Middle frontal gyrus (tissue), 1 donor: ENCODE measurements at regions not wholly inside any gene's neighbourhood (a gene's known extent, or its start where the extent isn't known, plus 50 kb on each side); places are given as distances from the start of the nearest gene placed in this dataset.

Experiments
- DNase-seq: peaks from one replicate; pipeline ENCODE4 v3.0.0-alpha.2; 2015; ENCODE audit warnings: low spot score; ENCODE audit errors: extremely low spot score

DNA sequence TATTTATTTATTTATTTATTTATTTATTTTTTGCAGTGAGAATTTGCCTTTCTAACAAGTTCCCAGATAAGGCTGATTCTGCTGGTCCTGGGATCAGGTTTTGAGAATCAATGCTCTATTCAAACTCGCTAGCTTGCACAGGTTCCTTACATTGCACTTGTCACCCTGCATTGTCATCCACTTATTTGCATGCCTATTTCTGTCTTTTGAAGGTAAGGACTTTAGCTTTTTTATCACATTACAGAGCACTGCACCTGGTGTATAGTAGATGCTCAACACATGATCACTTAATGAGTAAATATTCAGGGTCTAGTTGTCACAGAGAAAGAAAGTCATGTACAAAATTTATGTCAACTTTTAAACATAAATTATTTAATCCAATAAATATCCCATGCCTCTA is 219.7 kb upstream of the BTG1 start:
- no peak for DNase-seq

DNA sequence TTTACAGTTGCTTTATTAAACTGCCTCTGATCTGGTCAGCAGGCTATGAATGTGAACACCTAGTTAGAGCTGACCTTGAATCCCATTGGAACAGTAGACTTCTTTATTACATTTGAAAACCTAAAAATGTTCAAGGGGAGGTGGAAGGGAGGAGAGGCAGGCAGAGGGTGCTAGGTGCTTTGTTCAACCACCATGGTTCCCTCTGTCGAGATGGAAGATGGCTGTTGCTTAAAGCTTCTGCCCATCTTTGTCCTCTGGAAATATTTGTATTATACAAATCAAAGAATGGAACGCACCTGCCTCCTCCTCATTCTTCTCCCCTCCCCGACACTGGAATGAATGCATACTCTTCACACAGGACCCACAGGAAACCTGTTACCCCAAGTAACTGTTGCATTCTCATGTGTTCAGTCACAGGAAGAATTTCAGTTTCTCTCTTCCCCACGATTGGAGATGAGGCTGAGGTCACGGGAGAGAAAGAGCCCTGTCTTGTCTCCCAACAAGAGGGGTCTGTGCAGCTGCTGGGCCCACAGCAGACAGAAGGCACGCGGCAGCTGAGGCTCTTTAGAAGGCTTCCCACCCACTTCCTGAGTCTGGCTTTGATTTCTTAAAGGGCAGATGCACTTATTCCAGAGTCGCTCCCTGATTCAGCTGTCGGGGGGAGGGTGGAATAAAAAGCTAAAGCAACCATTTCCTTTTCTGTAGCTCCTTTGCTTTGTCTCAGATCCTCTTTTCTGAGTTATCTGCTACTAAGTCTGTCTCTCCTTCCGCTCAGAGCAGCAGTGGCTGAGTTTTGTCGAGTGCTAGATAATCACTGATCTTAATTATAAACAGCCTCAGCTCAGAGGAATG is 217.9 kb upstream of the BTG1 start:
- DNase-seq = no peak

DNA sequence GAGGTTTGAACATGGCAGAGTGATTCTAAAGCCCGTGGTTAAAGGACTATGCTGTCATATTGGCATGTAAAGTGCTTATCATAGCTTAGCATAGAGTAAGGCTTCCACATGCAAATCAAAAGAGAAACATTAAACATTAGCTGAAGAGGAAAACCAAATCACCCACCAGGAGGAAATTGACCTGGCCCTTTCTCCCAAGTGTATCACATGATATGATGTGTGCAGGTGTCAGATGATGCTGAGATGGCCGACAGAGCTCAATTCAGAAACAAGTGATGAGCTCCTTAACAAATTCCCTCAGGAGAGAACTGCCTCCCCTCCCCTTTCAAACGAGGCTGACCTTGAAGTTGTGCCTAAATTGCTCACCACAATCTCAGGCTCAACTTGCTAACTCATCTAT is 217.1 kb upstream of the BTG1 start:
- DNase-seq = no peak

DNA sequence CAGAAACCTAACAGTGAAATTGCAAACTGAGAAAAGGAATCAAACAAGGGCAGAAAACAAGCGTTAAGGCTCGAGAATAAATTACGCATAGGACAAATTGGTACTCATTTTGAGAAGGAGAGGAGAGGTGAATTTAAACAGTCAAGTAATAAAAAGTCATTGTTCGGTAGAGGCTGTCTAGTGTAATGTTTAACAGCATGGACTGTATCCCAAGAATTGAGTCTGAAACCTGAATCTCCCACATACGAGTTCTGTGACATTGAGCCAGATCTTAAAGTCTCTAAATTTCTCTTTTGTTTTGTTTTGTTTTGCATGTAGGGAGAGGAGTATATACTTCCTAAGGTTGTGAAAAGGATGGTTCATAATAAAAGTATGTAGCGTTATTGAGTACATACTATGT is 216.5 kb upstream of the BTG1 start:
- no peak for DNase-seq

DNA sequence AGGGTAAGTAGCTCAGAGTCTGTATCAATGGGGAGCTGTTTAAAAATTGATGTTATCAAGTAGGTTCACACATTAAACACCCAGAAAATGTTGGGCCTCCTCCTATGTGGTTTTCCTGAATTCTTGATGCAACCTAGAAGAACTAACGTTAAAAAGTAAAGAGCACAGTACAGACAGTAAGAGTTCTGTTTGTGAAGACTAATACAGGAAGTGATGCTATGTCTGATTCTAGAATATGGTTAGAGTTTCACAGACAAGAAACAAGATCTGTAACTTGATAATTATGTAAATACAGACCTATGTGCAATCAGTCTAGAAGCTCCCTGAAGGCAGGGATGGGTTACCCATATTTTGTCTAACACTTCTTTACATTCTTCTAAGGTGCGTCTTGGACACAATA is 214.9 kb upstream of the BTG1 start:
- no peak for DNase-seq

DNA sequence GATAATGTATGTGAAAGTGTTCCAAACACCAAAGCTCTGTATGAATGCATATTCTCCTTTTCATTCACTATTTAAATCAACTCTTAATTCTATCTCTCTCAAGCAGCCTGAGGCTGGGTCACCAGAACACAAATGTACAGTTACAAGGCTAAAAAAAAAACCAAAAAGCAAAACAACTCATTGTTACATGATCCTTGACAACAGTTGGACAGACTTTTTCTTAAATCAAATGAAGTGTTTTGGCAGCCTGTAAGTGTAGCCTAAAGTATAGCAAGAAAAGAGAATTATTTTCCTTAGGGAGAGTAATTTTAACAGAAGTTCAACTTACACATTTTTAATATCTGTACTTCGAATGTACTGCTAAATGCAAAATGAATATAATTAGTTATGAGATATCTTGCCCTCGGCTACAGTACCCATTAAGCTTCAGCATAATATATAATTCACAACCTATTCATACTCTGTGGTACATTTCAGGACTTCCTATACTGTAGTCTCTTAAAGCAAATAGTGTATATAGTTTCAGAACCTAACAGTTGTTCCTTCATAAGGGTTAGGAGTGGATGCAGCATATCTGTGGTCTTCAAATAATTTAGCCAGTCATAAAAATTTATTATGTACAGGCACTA is 214.0 kb upstream of the BTG1 start:
- no peak for DNase-seq

DNA sequence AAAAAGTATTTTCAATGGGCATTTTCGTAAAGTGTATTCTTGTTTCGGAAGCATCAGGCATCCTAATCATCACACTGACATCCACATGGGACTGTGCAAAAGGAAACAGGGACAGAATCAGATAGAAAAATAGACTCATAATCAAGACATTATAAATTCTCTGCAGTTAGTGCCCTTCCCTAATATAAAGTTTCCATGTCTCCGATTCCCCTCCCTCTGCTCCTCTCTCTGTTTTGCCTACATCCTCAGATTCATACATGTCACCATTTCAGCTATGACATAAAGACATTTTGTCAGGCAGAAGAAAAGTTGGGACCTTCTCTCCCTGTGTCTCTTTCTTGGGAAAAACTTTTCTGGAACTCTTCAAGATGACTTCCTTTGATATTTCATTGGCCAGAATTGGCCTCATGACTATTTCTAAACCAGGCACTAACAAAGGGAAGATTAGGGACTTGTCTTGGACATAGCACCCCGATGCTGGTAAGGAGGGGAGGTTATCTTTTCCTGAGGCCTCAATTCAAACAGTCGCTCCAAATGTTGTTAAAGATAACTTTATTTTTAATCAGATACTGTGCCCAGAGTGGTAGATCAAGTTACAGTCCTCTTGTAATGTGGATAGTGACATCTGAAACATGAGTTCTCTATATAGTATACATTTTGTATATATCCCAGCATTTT is 212.1 kb upstream of the BTG1 start:
- no peak for DNase-seq

DNA sequence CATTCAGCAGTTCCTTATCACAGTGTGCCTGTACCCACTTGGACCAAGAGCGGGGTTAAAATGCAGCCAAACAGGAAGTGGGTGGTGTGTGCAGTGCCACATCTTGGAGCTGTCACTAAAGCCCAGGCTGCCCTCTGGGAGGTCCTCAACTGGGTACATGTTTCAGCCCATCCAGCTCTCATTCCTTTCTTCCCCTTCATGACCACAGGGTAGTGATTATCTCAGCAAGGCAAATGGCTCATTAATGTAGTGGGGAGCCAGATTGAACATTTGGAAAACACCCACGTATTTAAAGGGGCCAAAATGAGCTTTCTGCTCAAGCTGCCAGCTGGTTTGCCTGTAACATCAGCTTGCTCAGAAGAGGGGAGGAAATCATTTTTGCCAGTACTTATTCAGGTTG is 210.8 kb upstream of the BTG1 start:
- no peak for DNase-seq

DNA sequence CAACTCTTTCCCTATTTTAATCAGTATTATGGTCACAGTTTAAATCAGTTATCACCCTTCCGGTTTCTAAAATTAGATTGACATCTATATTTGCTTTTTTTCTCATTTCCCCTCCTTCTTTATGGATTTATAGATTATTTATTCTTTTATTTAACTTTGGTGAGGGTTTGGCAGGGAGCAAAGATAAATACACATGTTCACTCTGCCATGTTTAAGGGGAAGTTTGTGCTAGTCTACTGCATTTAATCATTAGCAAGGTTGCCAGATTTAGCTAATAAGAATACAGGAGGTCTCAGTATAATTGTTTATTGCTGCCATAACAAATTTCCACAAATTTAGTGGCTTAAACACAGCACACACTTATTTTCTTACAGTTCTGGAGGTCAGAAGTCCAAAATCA is 204.0 kb upstream of the BTG1 start:
- no peak for DNase-seq

DNA sequence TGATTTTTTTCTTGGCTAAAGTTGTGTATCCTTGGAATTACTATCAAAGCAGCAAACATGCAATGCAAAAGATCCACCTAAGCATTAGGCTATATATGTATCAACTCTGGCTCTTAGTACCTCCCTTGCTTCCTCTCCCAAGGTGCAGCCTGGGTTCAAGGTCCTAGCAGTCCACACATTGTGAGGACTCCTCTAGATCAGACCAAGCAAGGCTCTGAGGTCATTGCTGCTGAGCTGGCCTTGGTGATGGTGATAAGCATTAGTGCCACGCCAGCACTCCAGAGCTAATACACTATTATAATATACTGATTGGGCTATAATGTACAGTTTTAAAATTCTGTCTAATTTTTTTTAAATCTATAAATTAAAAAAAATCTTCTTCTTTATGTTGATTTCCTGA is 196.9 kb upstream of the BTG1 start:
- no peak for DNase-seq

DNA sequence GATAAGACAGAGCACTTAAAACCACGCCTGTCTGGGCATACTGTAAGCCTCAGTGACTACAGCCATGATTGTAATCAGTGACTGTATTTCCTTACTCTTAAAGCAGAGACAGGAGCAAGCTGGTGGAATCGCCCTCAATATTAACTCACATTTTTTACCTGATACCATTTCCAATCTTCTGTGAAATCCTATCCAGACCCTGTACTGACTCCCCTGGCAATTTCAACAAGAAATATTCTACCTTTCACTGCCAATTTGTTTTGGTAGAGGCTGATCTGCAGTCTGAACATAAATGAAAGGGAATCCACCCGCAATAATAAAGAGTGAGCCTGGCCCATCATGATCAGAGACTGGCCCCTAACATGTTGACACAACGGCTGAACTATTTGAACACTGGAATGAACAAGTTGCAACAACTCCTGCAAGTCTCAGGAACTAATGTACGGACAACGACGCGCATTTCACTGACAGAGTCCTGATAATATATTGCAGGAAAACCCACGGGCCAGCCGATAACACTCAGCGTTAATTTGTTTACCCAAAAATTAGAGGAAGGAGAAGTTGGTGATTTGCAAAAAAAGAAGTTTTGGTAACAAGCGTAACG is 195.5 kb upstream of the BTG1 start:
- DNase-seq = no peak

DNA sequence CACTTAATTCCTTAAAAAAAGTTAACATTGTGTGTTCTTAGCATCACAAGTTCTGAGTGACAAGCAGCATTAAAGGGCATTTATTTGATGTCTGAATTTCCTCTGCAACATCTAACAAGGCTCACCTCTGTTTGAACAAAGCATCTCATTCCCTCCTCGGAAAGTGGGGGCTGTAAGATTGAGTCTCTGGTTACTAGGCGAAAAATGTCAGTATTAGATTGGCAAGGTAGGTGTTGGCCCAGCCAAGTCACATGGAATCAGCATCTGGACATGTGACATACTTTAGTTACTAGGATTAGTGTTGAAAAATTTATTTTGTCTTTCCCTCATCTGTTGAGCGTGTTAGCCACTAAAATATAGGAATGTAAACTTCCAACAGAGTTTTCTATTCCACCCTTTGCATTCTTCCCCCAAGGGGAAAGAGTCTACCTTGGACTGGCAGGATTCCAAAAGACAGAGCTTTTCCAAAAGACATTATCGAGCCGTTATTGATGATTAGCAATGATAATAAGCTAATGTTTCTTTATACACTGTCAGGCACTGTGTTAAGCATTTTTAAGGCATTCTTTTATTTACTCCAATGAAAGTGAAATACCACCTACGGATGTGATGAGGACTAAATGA is 194.9 kb upstream of the BTG1 start:
- DNase-seq = no peak

DNA sequence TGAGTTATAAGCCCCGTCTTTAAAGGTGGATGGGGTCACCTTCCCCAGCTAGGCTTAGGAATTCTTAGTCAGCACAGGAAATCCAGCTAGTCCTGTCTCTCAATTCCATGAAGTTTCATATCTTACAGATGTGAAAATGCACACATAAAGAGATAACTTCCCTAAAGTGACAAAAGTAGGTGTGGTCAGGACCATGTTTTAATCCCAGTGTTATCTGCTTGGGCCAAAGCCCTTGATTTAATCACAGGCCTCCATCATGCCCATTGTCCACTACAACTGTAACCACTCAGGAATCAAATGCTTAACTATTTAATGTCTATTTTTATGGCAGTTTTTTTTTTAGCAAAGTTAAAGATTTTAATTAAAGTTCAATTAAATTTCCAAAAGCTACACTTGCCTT is 194.4 kb upstream of the BTG1 start:
- no peak for DNase-seq

DNA sequence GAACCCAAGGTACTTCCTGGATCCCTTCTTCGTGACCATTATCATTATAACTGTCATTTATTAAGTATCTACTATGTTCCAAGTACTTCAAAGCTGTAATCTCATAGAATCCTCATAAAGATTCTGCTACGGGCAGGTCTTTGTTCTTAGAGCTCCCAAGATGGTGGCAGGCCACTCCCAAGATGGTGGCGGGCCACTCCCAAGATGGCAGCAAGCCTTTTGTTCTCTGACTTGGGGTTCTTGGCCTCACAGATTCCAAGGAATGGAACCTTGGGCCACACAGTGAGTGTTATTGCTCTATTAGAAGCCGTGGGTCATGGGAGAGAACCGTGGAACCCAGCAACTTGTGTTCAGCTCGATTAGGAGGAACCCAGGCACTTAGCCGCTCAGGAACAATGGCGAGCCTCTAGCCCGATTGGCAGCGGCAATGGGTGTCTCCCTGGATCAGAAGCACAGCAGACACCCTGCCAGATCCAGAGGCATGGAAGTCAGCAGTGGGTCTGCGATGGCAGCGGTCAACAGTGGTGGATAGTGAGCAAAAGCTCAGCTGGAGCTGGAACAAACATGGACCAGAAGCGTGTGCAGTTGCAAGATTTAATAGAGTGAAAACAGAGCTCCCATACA is 193.7 kb upstream of the BTG1 start:
- no peak for DNase-seq

DNA sequence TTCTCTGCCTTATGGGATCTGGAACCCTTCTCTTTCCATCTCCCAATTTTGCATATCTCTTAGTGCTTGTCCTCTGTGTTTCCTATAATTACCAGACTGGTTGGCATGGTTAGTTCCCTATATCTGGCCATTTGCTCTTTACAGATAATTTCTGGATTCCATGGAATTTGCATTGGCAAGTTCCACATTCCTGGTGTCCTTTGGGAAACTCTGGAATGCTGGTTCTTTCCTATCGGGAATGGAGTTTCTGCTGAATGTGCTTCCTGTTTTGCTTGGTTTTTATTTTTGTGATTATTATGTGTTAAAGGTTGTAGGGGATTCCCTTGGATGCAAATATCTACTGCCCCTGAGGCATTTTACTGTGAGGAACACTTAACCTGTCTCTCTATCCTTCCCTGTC is 193.0 kb upstream of the BTG1 start:
- DNase-seq = no peak

DNA sequence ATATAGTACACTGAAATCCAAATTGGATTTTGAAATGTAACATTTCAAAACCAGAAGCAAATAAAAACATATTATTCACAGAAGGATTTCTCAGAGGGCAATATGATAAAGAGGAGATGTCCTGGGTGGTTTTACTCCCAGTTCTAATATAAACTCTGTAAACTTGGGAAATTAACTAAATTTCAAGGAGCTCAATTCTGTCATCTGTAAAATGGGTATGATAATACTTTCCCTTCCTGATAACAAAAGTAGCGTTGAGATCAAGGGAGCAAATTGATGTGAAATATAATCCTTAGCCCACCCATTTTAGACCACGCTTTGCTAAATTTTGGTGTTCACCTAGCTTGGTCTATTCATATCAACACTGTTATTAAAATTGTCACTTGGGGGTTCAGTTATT is 192.5 kb upstream of the BTG1 start:
- no peak for DNase-seq

DNA sequence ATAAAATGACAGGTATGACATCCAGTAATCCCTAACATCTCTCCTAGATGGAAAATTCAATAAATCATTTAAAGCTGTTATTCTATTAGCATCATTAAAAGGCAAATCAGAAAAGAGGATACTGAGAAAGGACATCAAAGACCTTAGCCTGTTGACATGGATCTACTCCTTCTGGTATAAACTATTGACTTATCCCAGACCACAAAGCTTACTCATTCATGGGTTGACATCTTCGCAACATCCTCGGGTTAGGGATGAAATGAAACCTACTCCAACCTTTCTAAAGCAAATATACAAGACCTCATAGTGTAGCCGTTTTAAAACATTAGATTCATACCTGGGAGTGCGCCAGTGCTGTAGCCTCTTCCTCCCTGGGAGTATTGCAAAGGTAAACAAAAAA is 191.5 kb upstream of the BTG1 start:
- DNase-seq = no peak

DNA sequence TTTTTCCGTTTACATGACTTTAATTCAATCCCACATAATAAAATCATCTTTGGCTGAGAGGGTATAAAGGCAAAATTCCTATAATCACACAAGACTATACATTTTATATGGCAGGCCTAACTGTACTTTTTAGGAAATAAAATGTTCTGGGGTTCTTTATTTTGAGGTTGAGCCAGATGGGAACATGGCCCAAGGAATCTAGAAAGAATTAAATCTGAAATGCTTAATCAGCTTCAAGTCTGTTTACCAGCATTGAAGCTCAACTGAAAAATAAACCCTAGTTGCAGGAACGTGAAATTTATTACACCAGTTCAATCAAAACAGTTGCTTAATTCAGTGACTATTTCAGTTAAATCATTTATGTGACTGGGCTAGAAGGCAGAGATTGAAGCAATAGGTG is 191.0 kb upstream of the BTG1 start:
- no peak for DNase-seq

DNA sequence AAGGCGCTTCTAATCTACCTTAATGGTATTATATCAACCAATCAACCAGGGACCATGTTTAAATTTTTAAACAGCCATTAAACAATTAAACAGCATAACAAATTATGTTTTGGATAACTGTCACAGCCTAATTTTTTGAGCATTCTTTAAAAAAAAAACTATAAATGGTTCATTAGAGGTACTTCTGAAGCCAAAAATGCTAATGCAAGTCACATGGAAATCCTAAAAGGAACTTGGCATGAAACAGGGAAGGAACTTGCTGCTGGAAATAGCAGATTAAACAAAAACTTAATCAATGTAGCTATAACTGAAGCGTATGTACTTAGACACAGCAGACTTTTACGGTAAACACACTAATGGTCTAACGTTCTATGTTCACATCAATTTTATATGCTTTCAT is 190.2 kb upstream of the BTG1 start:
- DNase-seq = no peak

DNA sequence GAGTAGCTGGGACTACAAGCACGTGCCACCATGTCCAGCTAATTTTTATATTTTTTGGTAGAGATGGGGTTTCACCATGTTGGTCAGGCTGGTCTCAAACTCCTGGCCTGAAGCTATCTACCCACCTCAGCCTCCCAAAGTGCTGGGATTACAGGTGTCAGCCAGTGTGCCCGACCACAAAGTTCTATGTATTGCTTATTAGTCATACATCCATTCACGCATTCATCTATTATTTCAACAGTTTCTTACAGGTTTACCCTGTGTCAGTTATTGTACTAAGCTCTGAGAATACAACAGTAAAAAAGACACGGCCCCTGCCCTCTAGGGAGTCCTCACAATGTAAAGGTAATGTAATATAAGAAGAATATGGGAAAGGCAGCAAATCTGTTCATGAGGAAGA is 188.9 kb upstream of the BTG1 start:
- DNase-seq = no peak

DNA sequence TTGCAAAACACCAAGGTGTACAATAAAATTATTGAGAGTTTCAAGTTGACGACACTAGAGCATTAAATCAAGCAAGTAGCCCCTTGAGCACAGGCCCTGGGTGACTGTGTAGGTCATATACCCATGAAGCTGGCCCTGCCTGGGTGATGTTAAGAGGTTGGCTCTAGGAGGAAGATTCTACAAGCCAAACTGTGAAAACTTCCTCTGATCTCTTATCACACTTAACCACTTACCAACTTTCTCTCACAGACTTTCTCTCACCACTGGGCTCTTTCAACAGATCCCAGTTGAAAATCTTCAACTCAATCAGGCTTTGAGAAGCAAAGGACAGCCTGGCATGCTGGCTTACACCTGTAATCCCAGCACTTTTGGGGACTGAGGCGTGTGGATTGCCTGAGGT is 186.9 kb upstream of the BTG1 start:
- DNase-seq = no peak
